GM18909 (cell line): ENCODE measurements at regions not wholly inside any gene's neighbourhood (a gene's known extent, or its start where the extent isn't known, plus 50 kb on each side); places are given as distances from the start of the nearest gene placed in this dataset.

ENCODE experiments used
- ATAC-seq: cut with Tn5 transposase; IDR thresholded peaks from one replicate; pipeline ENCODE4 v1.9.1; 2021; ENCODE audit warnings: mild to moderate bottlenecking; ENCODE audit not compliant: unreplicated experiment, poor library complexity

- ATAC-seq = peak; percentile 36
These were observed 154.2 kb downstream of the TM9SF2 start for GRCh38 chr13:99655351-99656091.

- ATAC-seq = no peak
These were observed 152.8 kb downstream of the TM9SF2 start for GRCh38 chr13:99654076-99654475.

- no peak for ATAC-seq
These were observed 152.3 kb downstream of the TM9SF2 start for GRCh38 chr13:99653526-99653925.

GRCh38 chr13:99652901-99653300, 151.6 kb downstream of the TM9SF2 start:
- no peak for ATAC-seq

GRCh38 chr13:99652141-99652540, 150.9 kb downstream of the TM9SF2 start:
- ATAC-seq = no peak

- ATAC-seq = no peak
These were observed 149.7 kb downstream of the TM9SF2 start for GRCh38 chr13:99651016-99651415.

GRCh38 chr13:99650410-99650809, 149.1 kb downstream of the TM9SF2 start:
- no peak for ATAC-seq

GRCh38 chr13:99648927-99649326, 147.7 kb downstream of the TM9SF2 start:
- ATAC-seq = no peak

- no peak for ATAC-seq
These were observed 146.9 kb downstream of the TM9SF2 start for GRCh38 chr13:99648066-99648665.

- ATAC-seq = no peak
These were observed 146.3 kb downstream of the TM9SF2 start for GRCh38 chr13:99647596-99647985.

GRCh38 chr13:99646866-99647595, 145.8 kb downstream of the TM9SF2 start:
- ATAC-seq = no peak

- no peak for ATAC-seq
These were observed 141.6 kb downstream of the TM9SF2 start for GRCh38 chr13:99642841-99643240.

GRCh38 chr13:99642006-99642405, 140.7 kb downstream of the TM9SF2 start:
- no peak for ATAC-seq

- no peak for ATAC-seq
These were observed 139.0 kb downstream of the TM9SF2 start for GRCh38 chr13:99640260-99640659.

GRCh38 chr13:99639126-99639525, 137.9 kb downstream of the TM9SF2 start:
- no peak for ATAC-seq

- ATAC-seq = peak; percentile 92
These were observed 135.6 kb downstream of the TM9SF2 start for GRCh38 chr13:99636728-99637353.

GRCh38 chr13:99636306-99636705, 135.0 kb downstream of the TM9SF2 start:
- no peak for ATAC-seq

GRCh38 chr13:99634672-99635071, 133.4 kb downstream of the TM9SF2 start:
- ATAC-seq = no peak

- no peak for ATAC-seq
These were observed 129.1 kb downstream of the TM9SF2 start for GRCh38 chr13:99630269-99630898.

- no peak for ATAC-seq
These were observed 128.4 kb downstream of the TM9SF2 start for GRCh38 chr13:99629641-99630040.
